GM12872 (cell line): ENCODE measurements at regions not wholly inside any gene's neighbourhood (a gene's known extent, or its start where the extent isn't known, plus 50 kb on each side); places are given as distances from the start of the nearest gene placed in this dataset.

Experiments used
- CTCF ChIP-seq: IDR thresholded peaks from 3 replicates; pipeline ENCODE4 v1.5.1; 2011; ENCODE audit warnings: low read depth, mild to moderate bottlenecking, low read length, moderate library complexity; ENCODE audit not compliant: insufficient read depth

DNA sequence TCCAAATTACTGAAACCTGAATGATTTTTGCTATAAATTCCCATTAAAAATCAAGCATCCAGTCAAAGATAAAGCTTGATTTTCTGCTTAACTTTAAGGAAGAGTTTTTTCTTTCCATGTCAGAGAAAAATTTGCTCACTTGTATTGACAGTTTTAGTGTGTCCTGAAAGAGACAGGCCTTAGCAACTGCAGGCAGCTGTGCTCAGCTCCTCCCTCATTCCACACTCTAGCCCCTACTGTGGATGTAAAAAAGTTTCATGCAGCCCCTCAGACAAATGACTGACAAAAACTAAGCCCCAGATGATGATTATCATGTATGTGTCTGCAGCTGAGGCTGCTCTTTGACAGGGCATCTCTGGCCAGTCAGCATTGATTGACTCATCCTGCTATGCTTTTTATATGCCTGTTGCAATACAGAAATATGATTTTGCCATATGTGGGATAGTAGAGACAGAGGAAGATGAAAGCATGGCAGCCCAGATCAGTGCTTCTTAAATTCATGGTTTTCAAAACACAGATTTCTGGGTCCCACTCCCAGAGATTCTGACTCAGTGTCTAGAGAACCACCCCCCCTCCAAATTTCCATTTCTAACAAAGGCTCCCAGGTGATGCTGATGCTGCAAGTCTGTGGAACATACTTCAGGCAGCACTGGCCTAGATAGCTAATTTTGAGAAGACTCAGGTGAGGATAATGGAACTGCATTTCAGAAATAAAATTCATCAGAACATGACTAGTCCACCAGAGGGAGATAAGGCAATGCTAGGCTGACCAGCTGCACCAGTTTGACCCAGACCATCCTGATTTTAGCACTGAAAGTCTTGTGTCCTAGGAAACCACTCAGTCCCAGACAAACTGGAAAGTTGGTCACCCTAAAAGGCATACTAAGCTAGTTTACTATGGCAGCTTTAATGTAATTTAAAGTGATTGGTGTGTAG, 298.7 kb upstream of the KCNN2 start:
- TF ChIP-seq CTCF: no peak

- no peak for TF ChIP-seq CTCF
Measured at GRCh38 chr5:114065912-114066311, 296.0 kb upstream of the KCNN2 start.

DNA sequence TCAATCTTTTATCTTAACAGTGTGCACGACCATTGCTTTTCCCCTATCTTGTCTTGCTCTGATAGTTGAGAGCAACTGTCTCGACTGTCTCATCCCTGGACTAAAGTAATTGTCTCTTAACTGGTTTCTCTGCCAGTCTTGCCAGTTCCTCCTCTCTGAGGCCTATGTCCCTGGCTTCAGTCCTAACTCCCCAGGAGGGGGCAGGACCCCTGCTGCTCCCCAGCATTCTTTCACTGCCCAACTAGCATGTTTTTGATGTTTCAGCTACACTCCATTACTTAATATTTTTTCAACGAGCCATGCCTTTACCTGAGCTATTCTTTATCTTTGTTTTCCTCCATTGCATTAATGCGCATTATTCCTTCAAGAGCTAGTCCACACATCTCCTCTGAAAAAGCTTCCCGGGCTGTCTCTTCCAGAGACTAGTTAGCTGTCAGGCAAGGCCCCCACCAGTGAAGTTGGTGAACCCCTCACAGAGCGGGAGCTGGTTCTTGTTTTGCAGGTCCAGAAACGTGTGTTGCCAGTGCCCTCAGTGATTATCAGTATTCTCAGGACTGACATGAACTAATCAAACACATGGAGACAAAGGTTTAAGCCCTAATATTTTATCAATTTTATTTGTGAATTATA, 291.7 kb upstream of the KCNN2 start:
- TF ChIP-seq CTCF: no peak

- TF ChIP-seq CTCF: no peak
Measured at GRCh38 chr5:114089259-114089658, 272.6 kb upstream of the KCNN2 start.

DNA sequence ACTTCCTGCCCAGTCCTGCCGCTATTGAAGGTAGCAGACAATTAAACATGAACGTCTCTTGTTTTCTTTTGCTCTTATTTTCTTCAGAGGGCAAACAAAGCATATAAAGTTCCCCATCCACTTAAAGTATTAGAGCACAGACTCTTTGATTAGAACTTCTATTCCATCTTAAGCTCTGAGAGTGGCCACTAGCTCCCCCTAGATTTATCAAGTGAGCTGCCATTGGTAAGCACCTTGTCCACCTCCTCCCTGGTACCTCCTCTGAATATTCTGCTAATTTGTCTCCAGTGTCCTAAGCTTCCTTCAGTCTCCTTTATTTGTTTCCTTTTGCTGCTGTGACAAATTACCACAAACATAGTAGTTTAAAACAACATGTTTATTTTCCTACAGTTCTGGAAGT, 264.3 kb upstream of the KCNN2 start:
- TF ChIP-seq CTCF: 0 out of 3 replicates have a peak, but pooled peaks have one; percentile 3

GRCh38 chr5:114099161-114099560, 262.7 kb upstream of the KCNN2 start:
- no peak for TF ChIP-seq CTCF

GRCh38 chr5:114101153-114101552, 260.7 kb upstream of the KCNN2 start:
- peak; percentile 43; the same call in 2 of the 3 replicates for TF ChIP-seq CTCF
